GM12864 (cell line): ENCODE measurements at regions not wholly inside any gene's neighbourhood (a gene's known extent, or its start where the extent isn't known, plus 50 kb on each side); places are given as distances from the start of the nearest gene placed in this dataset.
A peak's percentile ranks its signal among the peaks of the same experiment; 100 is the strongest.

Source experiments
- DNase-seq: peaks from one replicate; pipeline ENCODE4 v3.0.0-alpha.2; 2011; ENCODE audit warnings: low read depth
- H3K4me3 ChIP-seq: 2 replicates; pipeline ENCODE4 v1.5.1; 2011; ENCODE audit warnings: mild to moderate bottlenecking, low read depth, low read length, control low read depth
- CTCF ChIP-seq: IDR thresholded peaks from 2 replicates; pipeline ENCODE4 v1.5.1; 2011; ENCODE audit warnings: low read depth, mild to moderate bottlenecking, moderate library complexity, low read length, control low read depth, inconsistent platforms; ENCODE audit errors: missing control alignments

GRCh38 chr22:22741843-22742242 lies 97.4 kb downstream of the GGTLC2 start:
- no peak for DNase-seq
- no peak overlapping the region for H3K4me3 ChIP-seq
- no peak for TF ChIP-seq CTCF

- DNase-seq: no peak
- no peak for TF ChIP-seq CTCF
These were observed 98.2 kb downstream of the GGTLC2 start for GRCh38 chr22:22742641-22743040.

GRCh38 chr22:22743128-22743760 lies 98.8 kb downstream of the GGTLC2 start:
- DNase-seq: no peak
- no peak overlapping the region for H3K4me3 ChIP-seq
- TF ChIP-seq CTCF: no peak

More at GRCh38 chr22:22742641-22743040, 98.2 kb downstream of the GGTLC2 start:
- no peak overlapping the region for H3K4me3 ChIP-seq

GRCh38 chr22:22744412-22745224 lies 100.2 kb downstream of the GGTLC2 start:
- no peak for TF ChIP-seq CTCF
- no peak for DNase-seq
- H3K4me3 ChIP-seq: no peak overlapping the region

- no peak for DNase-seq
- no peak overlapping the region for H3K4me3 ChIP-seq
- TF ChIP-seq CTCF: peak; percentile 94
These were observed 101.0 kb downstream of the GGTLC2 start for GRCh38 chr22:22745225-22746060.

- H3K4me3 ChIP-seq: no peak overlapping the region
- TF ChIP-seq CTCF: no peak
- DNase-seq: no peak
These were observed 101.9 kb downstream of the GGTLC2 start for GRCh38 chr22:22746061-22746962.
